Adrenal gland (tissue), 9 donors: ENCODE measurements at regions not wholly inside any gene's neighbourhood (a gene's known extent, or its start where the extent isn't known, plus 50 kb on each side); places are given as distances from the start of the nearest gene placed in this dataset.
"Not testable (repeated sequence)": the region's sequence is repeated elsewhere in the genome, so short reads cannot be mapped to it uniquely, and the experiment has no call there.

Experiments
- DNase-seq, 7 donors: peaks; one replicate each; pipeline ENCODE4 v3.0.0-alpha.2; 2019 to 2020
- H3K27ac ChIP-seq, 5 donors: fragments of 200-600 bp; sonication (generic) in 4 of 5; 1 replicate in 3 of 5; 2 replicates in 2 of 5; pipeline versions ENCODE4 v1.5.1 to v1.8.0; 2016 to 2020; ENCODE audit warnings: mild to moderate bottlenecking in 1 of 5
- H3K27me3 ChIP-seq: fragments of 200-600 bp; 2 replicates; pipeline ENCODE4 v1.8.0; 2021
- H3K36me3 ChIP-seq, 2 donors: fragments of 200-600 bp; replicated peaks in 1 of 2; 1 replicate in 1 of 2; 2 replicates in 1 of 2; pipeline versions ENCODE4 v1.5.1 to v1.8.0; 2018 to 2022
- H3K4me1 ChIP-seq, 2 donors: fragments of 200-600 bp; replicated peaks in 1 of 2; 1 replicate in 1 of 2; 2 replicates in 1 of 2; pipeline versions ENCODE4 v1.5.1 to v1.8.0; 2018 to 2021
- H3K4me3 ChIP-seq, 4 donors: fragments of 200-600 bp; sonication (generic) in 3 of 4; one replicate each; pipeline ENCODE4 v1.5.1; 2016 to 2018
- H3K9me3 ChIP-seq, 3 donors: fragments of 200-600 bp; sonication (generic) in 1 of 3; replicated peaks in 1 of 3; 1 replicate in 2 of 3; 2 replicates in 1 of 3; pipeline versions ENCODE4 v1.5.1 to v1.8.0; 2016 to 2021
- POLR2A ChIP-seq, 2 donors: fragments of 450-650 bp; IDR thresholded peaks; one replicate each; pipeline ENCODE4 v1.6.1; 2017; ENCODE audit warnings: antibody characterized with exemption in 2 of 2, mild to moderate bottlenecking in 2 of 2, moderate library complexity in 1 of 2
- WGBS, 4 donors: extraction: QIAGEN DNeasy Blood & Tissue Kit in 2 of 4; methylation state at CpG; one replicate each; pipeline versions ENCODE4 v1.1.5 to v1.1.7; 2013 to 2017; 5-methylcytosine and 5-hydroxymethylcytosine counted together
- intact Hi-C, 2 donors: fragments of 100-400 bp; cut with DNase I; formaldehyde crosslinking; loops; one replicate each; pipeline versions ENCODE4 v1.14.1 to v1.15.0; 2022 to 2023
- TF ChIP-seq, protein P1 (sequence below), 6 experiments: fragments of 450-650 bp in 4 of 6; fragments of 200-600 bp in 2 of 6; sonication (generic) in 1 of 6; IDR thresholded peaks; 1 replicate in 5 of 6; 2 replicates in 1 of 6; pipeline versions ENCODE4 v1.5.1 to v1.8.0; 2016 to 2021; ENCODE audit warnings: antibody characterized with exemption in 6 of 6, mild to moderate bottlenecking in 2 of 6, moderate library complexity in 1 of 6
- donor health status: healthy with polysubstance abuse.
- donor health status: Bipolar disorder and iron deficiency.
- donor health status: DM: yes; HTN: yes; CAD: no.
- donor health status: DM: no; HTN: no; CAD: no.
- donor health status: DM: no; HTN: no; CAD: no.

DNA sequence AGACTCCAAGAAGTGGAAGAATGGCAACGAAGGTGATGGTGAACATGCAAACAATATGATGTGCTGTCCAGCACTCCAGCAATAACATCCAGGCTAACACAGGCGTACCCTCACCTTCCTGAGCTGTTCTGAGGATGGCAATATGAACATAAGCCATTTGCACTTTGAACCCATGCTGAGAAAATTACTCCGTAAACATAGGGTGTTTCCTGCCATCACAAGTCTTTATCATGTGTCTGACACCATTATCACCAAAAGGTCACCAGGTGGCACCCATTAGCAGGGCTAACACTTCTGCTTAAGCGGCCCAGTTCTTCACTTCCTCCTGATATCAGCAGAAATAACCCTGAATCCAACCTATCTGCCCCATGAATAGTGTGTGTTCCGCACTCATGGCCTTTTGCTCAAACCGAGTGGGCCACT is 482.8 kb downstream of the MED13L start:
- Histone ChIP-seq H3K27ac (no peak overlapping the region), H3K27me3 (no peaks in the 10 kb centered on the region), H3K4me1 (no peaks in the 10 kb centered on the region), H3K4me3 (no peak overlapping the region), H3K36me3 (no peaks in the 10 kb centered on the region), H3K9me3 (no peaks in the 10 kb centered on the region)
- WGBS, 4 donors, result 80 to 85% (median 83%) methylated on average over 6 of the region's 6 CpGs
- intact Hi-C loops, result no loop called here
- DNase-seq, result no peak
- TF ChIP-seq, protein P1, sequence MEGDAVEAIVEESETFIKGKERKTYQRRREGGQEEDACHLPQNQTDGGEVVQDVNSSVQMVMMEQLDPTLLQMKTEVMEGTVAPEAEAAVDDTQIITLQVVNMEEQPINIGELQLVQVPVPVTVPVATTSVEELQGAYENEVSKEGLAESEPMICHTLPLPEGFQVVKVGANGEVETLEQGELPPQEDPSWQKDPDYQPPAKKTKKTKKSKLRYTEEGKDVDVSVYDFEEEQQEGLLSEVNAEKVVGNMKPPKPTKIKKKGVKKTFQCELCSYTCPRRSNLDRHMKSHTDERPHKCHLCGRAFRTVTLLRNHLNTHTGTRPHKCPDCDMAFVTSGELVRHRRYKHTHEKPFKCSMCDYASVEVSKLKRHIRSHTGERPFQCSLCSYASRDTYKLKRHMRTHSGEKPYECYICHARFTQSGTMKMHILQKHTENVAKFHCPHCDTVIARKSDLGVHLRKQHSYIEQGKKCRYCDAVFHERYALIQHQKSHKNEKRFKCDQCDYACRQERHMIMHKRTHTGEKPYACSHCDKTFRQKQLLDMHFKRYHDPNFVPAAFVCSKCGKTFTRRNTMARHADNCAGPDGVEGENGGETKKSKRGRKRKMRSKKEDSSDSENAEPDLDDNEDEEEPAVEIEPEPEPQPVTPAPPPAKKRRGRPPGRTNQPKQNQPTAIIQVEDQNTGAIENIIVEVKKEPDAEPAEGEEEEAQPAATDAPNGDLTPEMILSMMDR (IDR thresholded peaks at IDR 0.05), result no peak
- TF ChIP-seq POLR2A (IDR thresholded peaks at IDR 0.05), result no peak

DNA sequence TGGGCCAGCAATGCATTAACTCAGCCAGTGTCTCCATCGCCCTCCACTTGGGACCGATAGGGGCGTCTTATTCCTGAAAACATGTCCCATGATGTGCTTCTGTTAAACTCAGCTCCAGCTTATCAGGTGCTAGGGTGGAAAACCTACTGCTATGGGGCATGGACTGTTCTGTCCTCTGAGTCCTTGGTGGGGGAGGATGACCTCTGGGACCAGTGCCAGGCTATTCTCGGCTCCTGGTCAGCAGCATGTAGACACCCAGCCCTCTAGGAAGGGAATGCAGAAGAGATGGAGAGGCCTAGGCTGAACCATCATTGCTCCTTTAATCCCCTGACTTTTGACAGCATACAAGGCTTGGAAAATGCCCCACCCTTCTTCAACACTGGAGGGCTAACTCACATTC is 486.2 kb downstream of the MED13L start:
- Histone ChIP-seq H3K27me3 (no peaks in the 10 kb centered on the region), H3K36me3 (no peaks in the 10 kb centered on the region), H3K27ac (no peak overlapping the region), H3K4me3 (no peak overlapping the region), H3K9me3 (no peaks in the 10 kb centered on the region), H3K4me1 (no peaks in the 10 kb centered on the region)
- no peak for DNase-seq
- 82 to 89% (median 86%) methylated on average over 4 of the region's 4 CpGs for WGBS, 4 donors
- no peak for TF ChIP-seq POLR2A (IDR thresholded peaks at IDR 0.05)
- TF ChIP-seq, protein P1 (IDR thresholded peaks at IDR 0.05), result no peak
- intact Hi-C loops, result no loop called here

DNA sequence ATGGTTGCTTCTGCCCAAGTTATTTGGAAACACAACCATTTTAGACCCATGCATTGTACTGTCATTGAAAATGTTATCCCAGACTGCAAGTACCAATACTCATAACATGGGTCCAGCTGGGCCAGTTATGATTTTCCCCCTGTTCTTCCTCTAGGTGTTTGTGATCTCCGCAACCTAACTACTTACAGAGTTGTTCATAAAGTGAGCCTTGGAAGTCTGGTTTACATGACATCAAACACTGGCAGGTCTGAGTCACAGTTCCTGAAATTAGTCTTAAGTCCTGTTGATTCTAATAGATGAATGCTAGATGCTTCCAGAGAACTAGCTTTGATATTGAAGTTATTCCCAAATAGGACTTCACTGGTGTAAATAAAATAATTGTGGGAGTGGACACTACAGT is 487.0 kb downstream of the MED13L start:
- Histone ChIP-seq H3K4me1 (no peaks in the 10 kb centered on the region), H3K27ac (no peak overlapping the region), H3K36me3 (no peaks in the 10 kb centered on the region), H3K9me3 (no peaks in the 10 kb centered on the region), H3K27me3 (no peaks in the 10 kb centered on the region), H3K4me3 (no peak overlapping the region)
- TF ChIP-seq POLR2A (IDR thresholded peaks at IDR 0.05), result no peak
- TF ChIP-seq, protein P1 (IDR thresholded peaks at IDR 0.05), result no peak
- 89 to 94% (median 92%) methylated on average over 1 of the region's 1 CpG for WGBS, 4 donors
- DNase-seq, result no peak
- intact Hi-C loops, result no loop called here

DNA sequence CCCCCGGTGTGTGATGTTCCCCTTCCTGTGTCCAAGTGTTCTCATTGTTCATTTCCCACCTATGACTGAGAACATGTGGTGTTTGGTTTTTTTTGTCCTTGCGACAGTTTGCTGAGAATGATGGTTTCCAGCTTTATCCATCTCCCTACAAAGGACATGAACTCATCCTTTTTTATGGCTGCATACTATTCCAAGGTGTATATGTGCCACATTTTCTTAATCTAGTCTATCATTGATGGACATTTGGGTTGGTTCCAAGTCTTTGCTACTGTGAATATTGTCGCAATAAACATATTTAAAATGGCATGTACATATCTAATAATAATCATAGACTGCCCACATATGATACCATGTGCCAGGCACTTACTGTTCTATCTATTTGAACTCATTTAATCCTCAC is 491.0 kb downstream of the MED13L start:
- H3K4me3 ChIP-seq, H3K27me3 ChIP-seq, H3K27ac ChIP-seq, H3K36me3 ChIP-seq, H3K4me1 ChIP-seq, H3K9me3 ChIP-seq, DNase-seq, intact Hi-C loops: not testable (repeated sequence)
- 80 to 98% (median 86%) methylated on average over 3 of the region's 3 CpGs for WGBS, 4 donors

DNA sequence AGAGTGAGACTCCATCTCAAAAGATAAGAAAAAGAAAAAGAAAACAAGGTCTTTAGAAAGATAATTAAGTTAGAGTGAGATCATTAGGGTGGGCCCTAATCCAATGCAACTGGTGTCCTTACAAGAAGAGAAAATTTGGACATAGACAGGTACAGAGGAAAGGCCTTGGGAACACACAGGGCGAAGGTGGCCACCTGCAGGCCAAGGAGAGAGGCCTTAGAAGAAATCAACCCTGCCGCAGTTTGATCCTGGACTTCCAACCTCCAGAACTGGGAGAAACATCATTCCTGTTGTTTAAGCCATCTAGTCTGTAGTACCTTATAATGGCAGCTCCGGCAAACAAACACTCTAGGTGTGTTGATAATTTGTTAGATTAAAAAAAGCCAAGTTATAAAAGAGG is 491.9 kb downstream of the MED13L start:
- Histone ChIP-seq H3K9me3 (no peaks in the 10 kb centered on the region), H3K4me1 (no peaks in the 10 kb centered on the region), H3K27ac (no peak overlapping the region), H3K36me3 (no peaks in the 10 kb centered on the region), H3K27me3 (no peaks in the 10 kb centered on the region), H3K4me3 (no peak overlapping the region)
- intact Hi-C loops, result no loop called here
- DNase-seq, result no peak
- TF ChIP-seq, protein P1 (IDR thresholded peaks at IDR 0.05), result no peak
- no peak for TF ChIP-seq POLR2A (IDR thresholded peaks at IDR 0.05)
- 86 to 90% (median 88%) methylated on average over 3 of the region's 3 CpGs for WGBS, 4 donors
